ENCODE measurements at regions not wholly inside any gene's neighbourhood (a gene's known extent, or its start where the extent isn't known, plus 50 kb on each side); places are given as distances from the start of the nearest gene placed in this dataset.

- TF ChIP-seq, protein P1, sequence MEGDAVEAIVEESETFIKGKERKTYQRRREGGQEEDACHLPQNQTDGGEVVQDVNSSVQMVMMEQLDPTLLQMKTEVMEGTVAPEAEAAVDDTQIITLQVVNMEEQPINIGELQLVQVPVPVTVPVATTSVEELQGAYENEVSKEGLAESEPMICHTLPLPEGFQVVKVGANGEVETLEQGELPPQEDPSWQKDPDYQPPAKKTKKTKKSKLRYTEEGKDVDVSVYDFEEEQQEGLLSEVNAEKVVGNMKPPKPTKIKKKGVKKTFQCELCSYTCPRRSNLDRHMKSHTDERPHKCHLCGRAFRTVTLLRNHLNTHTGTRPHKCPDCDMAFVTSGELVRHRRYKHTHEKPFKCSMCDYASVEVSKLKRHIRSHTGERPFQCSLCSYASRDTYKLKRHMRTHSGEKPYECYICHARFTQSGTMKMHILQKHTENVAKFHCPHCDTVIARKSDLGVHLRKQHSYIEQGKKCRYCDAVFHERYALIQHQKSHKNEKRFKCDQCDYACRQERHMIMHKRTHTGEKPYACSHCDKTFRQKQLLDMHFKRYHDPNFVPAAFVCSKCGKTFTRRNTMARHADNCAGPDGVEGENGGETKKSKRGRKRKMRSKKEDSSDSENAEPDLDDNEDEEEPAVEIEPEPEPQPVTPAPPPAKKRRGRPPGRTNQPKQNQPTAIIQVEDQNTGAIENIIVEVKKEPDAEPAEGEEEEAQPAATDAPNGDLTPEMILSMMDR (IDR thresholded peaks at IDR 0.05), result no peak
Measured at GRCh38 chr6:56835612-56836011, 119.3 kb upstream of the BEND6 start.

GRCh38 chr6:56833873-56834272, 121.0 kb upstream of the BEND6 start:
- TF ChIP-seq, protein P1 (IDR thresholded peaks at IDR 0.05), result no peak

- TF ChIP-seq, protein P1 (IDR thresholded peaks at IDR 0.05), result no peak
Measured at GRCh38 chr6:56833127-56833791, 121.6 kb upstream of the BEND6 start.

DNA sequence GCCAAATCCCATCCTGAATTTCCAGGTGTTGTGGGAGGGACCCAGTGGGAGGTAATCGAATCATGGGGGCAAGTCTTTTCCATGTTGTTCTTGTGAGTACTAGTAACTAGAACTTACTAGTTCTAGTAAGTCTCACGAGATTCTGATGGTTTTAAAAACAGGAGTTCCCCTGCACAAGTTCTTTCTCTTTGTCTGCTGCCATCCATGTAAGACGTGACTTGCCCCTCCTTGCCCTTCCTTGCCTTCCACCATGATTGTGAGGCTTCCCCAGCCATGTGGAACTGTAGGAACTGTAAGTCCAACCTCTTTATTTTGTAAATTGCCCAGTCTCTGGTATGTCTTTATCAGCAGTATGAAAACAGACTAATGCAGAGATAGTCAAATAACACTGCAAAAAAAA, 122.7 kb upstream of the BEND6 start:
- TF ChIP-seq, protein P1 (IDR thresholded peaks at IDR 0.05), result no peak

DNA sequence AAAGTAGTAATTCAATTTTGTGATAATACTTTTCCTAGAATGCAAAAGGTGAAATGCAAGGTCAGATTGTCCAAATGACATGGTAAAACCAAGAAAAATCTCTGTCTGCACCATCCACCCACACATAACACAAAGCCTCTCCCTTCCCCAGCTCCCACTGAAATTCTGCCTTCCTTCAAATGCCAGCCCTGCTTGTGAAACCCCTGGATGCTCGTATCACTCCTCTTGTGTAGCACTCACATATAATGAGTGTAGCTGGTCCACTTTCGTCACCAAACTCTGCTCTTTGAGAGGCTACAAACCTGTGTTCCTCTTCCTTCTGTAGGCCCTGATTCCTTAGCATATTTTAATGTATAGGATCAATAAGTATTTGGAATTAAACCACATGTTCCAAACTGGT, 123.6 kb upstream of the BEND6 start:
- TF ChIP-seq, protein P1 (IDR thresholded peaks at IDR 0.05), result no peak

- TF ChIP-seq, protein P1 (IDR thresholded peaks at IDR 0.05), result no peak
Measured at GRCh38 chr6:56827908-56828649, 126.8 kb upstream of the BEND6 start.

DNA sequence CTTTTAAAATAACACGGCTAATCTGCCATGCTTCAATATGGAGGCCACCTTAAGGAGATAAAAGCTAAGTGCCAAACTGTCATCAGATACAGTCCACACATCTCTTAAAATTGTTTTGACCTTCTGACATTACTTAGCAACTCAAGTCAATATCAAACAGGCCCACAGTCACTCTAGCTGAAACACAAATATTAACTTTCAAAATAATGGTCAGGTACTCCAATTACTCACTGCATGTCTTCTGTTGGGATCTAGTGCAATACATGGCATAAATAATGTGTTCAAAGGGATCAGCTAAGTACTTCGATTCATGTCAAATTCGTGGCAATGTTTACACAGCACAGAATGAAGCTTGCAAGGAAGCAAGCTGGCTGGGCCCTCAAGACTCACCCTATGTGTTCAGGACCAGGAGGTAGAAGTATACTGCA, 133.9 kb upstream of the BEND6 start:
- TF ChIP-seq, protein P1 (IDR thresholded peaks at IDR 0.05), result no peak
